ES-I3 (cell line): ENCODE measurements at regions not wholly inside any gene's neighbourhood (a gene's known extent, or its start where the extent isn't known, plus 50 kb on each side); places are given as distances from the start of the nearest gene placed in this dataset.
"Not testable (repeated sequence)": the region's sequence is repeated elsewhere in the genome, so short reads cannot be mapped to it uniquely, and the experiment has no call there.

ENCODE experiments used
- H3K36me3 ChIP-seq: 2 replicates; pipeline ENCODE4 v1.6.1; 2013; ENCODE audit warnings: mild to moderate bottlenecking, low read length, control low read depth, moderate library complexity; ENCODE audit not compliant: insufficient read depth
- H3K4me1 ChIP-seq: 2 replicates; pipeline ENCODE4 v1.6.1; 2013; ENCODE audit warnings: mild to moderate bottlenecking, control low read depth, low read length; ENCODE audit not compliant: insufficient read depth
- H3K9ac ChIP-seq: 2 replicates; pipeline ENCODE4 v1.6.1; 2013; ENCODE audit warnings: low read depth, mild to moderate bottlenecking, low read length, moderate library complexity
- H3K9me3 ChIP-seq: 2 replicates; pipeline ENCODE4 v1.6.1; 2013; ENCODE audit warnings: mild to moderate bottlenecking, low read length, moderate library complexity; ENCODE audit not compliant: control insufficient read depth, insufficient read depth

DNA sequence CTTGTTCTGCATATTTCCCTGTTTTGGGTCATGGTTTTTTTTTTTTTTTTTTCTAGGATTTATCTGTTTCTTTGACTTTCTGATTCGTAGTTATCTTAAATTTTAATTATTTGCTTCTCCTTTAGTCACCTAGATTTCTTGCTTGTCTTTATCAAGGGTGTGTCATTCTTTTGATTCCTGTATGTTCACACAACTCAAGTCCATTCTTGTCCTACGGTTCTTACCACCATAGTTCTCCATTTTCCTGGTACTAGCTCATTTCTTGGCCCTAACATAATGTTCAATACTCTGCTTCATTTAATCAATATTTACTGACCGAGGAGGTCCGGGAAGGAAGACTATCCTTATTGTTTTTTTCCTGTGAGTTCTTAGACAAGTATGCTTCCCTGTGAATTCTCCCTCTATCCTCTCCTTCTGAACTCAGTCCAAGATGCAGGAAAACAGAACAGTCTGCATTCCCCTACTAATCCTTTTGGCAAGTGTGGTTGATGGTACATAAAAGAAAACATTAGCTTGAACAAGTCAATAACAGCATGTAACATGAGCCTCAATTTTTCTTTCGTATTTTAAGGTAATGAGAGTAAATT is 1346.4 kb upstream of the SEL1L start:
- Histone ChIP-seq H3K36me3 (no peaks in the 10 kb centered on the region), H3K9me3 (no peaks in the 10 kb centered on the region), H3K9ac (no peak overlapping the region), H3K4me1 (no peaks in the 10 kb centered on the region)

DNA sequence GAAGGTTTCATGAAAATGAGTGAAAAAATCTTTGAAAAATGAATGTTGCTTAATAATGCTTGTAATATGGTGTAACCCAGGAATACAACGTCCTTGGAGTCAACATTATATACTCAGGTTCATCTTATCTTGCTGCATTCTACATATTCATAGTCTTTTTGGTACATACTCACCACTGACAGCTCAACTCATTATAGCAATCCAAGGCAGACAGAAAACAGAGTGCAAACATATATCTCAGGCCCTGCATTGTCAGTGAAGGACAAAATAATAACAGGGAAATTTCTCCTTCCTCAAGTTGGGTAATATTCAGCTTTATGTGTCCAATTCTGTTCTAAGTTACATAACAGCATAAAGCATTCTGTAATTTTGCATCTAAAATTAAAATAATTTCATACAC is 1353.0 kb upstream of the SEL1L start:
- H3K9me3 ChIP-seq: no peaks in the 10 kb centered on the region
- no peaks in the 10 kb centered on the region for H3K4me1 ChIP-seq
- H3K9ac ChIP-seq: no peak overlapping the region

DNA sequence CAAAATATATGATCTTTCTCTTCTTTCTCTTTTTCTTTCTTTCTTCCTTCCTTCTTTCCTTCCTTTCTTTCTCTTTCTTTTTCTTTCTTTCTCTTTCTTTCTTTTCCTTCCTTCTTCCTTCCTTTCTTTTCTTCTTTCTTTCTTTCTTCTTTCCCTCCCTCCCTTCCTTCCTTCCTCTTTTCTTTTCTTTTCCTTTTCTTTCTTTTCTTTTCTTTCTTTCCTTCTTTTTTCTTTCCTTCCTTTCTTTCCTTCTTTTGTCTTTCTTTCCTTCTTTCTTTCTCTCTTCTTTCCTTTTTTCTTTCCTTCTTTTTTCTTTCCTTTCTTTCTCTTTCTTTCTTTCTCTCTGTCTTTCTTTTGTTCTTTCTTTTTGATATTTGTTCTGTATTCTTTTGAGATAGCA is 1356.0 kb upstream of the SEL1L start:
- Histone ChIP-seq H3K9ac (no peak overlapping the region), H3K36me3 (no peaks in the 10 kb centered on the region), H3K9me3 (no peaks in the 10 kb centered on the region), H3K4me1 (no peaks in the 10 kb centered on the region)

More for the DNA sequence above, 1353.0 kb upstream of the SEL1L start:
- no peaks in the 10 kb centered on the region for H3K36me3 ChIP-seq

DNA sequence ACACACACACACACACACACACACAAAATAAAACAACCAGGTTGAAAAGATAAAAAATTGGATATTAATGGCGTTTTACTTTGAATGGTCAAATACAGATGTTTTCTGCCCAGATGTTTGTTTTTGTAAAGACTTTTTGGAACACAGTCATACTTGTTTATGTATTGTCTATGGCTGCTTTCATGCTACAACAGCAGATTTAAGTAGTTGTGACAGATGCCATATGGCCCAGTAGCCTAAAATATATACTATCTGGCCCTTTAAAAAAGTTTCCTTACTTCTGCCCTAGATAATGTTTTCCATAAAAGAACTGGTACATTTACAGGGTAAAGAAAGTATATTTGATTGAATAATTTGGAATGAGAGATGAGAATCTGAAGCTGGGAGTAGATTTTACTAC is 1362.8 kb upstream of the SEL1L start:
- no peaks in the 10 kb centered on the region for H3K36me3 ChIP-seq
- no peaks in the 10 kb centered on the region for H3K4me1 ChIP-seq
- no peaks in the 10 kb centered on the region for H3K9me3 ChIP-seq
- H3K9ac ChIP-seq: no peak overlapping the region

DNA sequence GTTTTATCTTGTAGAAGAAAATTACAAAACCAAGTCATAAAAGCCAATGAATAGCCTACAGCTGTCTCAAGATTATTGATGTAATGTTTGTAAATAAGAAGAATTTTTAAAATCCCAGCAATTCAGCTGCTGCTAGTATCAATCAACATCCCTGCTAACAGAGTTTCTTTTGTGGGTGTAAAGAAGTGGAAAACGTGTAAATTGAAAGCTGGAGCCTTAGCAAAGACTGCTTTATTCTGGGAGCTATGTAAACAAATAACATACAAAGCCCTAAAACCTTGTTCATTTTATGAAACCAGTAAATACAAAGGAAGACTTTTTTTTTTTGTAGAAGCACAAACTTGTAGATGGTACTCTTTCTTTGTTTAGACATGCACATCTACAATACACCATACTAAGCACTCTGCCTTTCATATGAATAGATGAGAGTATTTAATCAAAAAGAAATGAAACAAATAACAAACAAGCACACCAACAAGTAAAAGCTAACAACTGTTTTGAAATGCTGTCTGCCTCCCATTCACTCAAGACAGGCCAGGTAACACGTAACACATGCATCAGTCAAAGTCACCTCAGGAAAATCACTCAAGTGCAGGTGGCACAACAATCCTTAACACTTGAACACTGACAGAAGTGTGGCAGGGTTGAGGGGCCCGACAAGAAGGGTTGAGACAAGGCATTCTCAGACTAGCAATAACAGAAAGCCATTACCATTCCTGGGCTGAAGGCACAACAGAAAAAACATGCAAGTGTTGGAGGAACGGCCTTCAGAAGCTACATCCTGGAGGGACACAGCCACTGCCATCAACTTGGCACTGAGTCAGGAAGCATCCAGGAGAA is 1364.0 kb upstream of the SEL1L start:
- Histone ChIP-seq H3K9ac (no peak overlapping the region; the same call in 1 of the 2 replicates), H3K9me3 (no peaks in the 10 kb centered on the region), H3K4me1 (no peaks in the 10 kb centered on the region), H3K36me3 (no peaks in the 10 kb centered on the region)

DNA sequence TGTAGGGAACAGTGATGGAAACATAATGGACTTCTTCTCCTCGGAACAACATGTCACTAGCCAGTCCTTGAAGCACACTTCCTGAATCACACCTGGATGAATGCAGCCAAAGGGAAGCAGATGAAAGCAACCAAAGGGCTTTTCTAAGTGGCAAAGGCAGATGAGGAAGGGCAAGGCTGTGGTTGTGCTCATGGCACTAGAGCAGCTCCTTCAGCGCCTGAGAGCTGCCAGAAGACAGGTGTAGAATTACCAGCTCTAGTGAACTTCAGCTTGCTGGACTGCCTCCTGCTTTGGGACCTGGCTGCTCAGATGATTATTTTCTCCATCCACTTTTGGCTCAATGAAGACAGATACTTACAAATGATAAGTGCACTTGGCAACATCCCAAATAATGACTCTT is 1372.1 kb upstream of the SEL1L start:
- no peaks in the 10 kb centered on the region for H3K36me3 ChIP-seq
- H3K9ac ChIP-seq: no peak overlapping the region
- no peaks in the 10 kb centered on the region for H3K9me3 ChIP-seq
- no peaks in the 10 kb centered on the region for H3K4me1 ChIP-seq

DNA sequence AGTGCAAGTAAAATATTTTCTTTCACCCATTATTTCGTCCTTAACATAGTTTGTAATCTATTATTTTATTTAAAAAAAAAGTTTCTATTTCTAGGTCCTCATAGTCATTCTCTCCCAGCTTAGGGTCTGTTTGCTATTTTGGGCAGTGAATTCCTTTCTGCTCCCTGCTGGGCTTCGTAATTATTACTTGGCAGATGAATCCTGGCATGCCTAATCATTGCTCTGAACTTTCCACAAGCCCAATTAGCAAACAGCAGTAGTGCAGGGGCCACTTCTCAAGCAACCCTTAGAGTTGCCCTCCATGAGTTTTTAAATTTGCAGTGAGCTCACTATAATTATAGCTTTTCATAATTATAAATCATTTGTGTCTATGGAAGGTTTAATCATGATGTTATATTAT is 1378.3 kb upstream of the SEL1L start:
- Histone ChIP-seq H3K36me3 (no peaks in the 10 kb centered on the region), H3K9ac (no peak overlapping the region), H3K9me3 (no peaks in the 10 kb centered on the region), H3K4me1 (no peaks in the 10 kb centered on the region)

DNA sequence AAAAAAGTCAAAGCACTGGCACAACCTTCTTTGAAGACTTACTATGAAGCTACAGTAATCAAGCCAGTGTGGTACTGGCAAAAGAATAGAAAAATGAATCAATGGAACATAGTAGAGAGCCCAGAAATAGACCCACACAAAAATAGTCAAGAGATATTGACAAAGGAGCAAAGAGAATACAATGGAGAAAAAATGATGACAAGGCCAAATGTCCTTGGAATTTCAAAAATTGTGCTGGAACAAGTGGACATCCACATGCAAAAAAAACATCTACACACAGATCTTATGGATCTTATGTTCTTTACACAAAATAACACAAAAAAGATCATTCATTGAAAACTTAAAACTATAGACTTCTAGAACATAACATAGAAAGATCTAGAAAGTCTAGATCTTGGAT is 1379.7 kb upstream of the SEL1L start:
- Histone ChIP-seq H3K9me3 (no peaks in the 10 kb centered on the region), H3K4me1 (no peaks in the 10 kb centered on the region), H3K9ac (no peak overlapping the region), H3K36me3 (no peaks in the 10 kb centered on the region)

DNA sequence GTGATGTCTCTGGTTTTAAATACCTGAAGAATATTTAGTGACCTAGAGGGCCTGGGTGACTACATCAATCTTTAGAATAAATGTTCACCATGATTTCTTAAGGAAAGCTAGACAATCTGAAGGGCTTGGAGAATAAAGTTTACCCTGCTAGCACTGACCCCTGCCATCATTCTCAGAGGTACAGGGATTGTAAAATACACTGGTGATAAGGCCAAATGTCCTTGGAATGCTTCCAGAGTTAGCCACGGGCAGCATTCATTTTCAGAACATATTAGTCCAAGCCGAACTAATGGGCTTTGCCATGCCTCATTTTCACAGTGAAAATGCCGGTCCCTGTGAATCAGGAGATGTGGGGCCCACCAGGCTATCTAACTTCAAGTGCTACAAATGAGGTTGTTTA is 1381.7 kb upstream of the SEL1L start:
- H3K4me1 ChIP-seq: no peaks in the 10 kb centered on the region
- H3K36me3 ChIP-seq: no peaks in the 10 kb centered on the region
- no peaks in the 10 kb centered on the region for H3K9me3 ChIP-seq
- H3K9ac ChIP-seq: no peak overlapping the region

DNA sequence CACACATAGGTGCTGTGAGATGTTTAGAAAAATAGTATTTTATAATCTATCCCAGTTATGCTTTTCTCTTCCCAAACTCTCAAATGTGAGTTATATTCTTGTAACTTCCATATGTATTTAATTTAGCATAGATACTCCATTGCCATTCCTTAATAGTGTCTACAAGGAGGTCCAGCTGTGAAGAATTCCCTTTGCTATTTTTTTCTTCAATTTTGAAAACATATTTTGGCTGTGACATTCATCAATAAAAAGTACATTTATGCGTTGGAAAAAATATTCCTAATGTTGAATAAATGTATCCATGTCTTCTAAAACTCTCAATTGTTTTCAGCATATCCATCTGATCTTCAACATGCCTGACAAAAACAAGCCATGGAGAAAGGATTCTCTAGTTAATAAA is 1402.0 kb upstream of the SEL1L start:
- Histone ChIP-seq H3K4me1 (no peaks in the 10 kb centered on the region), H3K9ac (no peak overlapping the region), H3K36me3 (no peaks in the 10 kb centered on the region), H3K9me3 (no peaks in the 10 kb centered on the region)

DNA sequence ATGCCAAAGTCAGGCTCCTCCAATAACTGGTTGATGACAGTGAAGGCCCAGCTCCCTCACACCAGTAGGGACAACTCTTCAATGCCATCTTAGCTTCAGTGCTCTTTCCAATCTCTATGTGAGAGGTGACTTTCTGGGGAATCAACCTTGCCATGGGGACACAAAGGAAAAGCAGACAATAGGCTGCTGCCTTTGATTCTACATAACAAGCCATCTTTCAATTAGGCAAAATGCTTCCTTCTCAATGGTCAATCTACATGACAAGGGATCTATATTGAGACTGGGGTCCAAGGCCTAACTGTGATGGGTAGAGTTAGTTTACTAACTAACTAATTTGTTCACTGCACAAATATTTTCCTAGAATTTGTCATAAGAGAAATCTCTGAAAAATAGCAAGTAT is 1417.5 kb upstream of the SEL1L start:
- Histone ChIP-seq H3K9me3 (no peaks in the 10 kb centered on the region), H3K36me3 (no peaks in the 10 kb centered on the region), H3K9ac (no peak overlapping the region), H3K4me1 (peaks cover 12% of the 10 kb centered on the region; the same call in 1 of the 2 replicates)

DNA sequence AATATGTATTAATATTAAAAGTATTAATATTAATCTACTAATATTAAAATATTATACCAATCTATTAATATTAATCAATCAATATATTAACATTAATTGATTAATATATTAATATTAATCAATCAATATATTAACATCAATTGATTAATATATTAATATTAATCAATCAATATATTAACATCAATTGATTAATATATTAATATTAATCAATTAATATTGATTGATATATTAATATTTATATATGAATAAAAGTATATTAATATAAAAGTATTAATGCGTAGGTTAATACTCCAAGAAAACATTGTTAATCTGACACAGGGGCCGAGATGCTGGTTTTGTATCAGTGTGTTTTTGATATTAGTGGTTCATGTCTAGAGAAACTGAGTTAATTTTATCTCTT is 1430.1 kb upstream of the SEL1L start:
- Histone ChIP-seq H3K36me3 (no peaks in the 10 kb centered on the region), H3K9ac (no peak overlapping the region), H3K9me3 (no peaks in the 10 kb centered on the region), H3K4me1 (no peaks in the 10 kb centered on the region)

DNA sequence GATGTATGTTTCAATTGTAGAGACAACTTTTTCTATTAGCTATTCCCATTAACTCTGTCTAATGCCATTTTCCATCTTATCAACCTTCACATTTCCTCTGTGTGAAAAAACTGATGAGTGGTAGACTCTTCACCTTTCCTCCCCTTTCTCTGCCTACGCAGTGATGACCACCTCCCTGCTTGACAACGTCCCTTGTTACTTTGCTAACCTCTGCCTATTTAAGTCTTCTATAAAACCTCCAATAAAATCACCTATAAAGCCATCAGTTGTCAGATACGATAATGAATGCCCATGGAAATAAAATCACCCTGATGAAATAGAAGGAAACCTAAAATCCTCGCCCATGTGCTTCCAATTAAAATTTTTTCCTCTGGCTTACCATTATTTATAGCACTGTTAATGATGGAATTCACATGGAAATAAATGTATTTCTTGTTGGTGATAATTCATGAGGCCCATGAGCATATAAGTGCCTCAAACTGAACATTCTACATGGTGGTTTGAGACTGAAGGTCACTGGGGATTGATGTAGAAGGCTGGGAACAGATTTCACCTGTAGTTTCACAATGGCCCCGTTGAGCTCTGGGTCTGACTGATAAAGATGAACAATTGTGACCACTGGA is 1454.0 kb upstream of the SEL1L start:
- Histone ChIP-seq H3K9me3 (no peaks in the 10 kb centered on the region), H3K4me1 (no peaks in the 10 kb centered on the region), H3K9ac (no peak overlapping the region), H3K36me3 (no peaks in the 10 kb centered on the region)

DNA sequence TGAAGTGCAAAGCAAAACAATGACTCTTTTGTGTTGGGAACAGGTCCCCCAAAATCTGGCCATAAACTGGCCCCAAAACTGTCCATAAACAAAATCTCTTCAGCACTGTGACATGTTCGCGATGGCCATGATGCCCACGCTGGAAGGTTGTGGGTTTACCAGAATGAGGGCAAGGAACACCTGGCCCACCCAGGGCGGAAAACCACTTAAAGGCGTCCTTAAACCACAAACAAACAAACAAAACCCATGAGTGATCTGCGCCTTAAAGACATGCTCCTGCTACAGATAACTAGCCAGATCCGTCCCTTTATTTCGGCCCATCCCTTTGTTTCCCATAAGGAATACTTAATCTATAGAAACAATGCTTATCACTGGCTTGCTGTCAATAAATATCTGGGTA is 1460.9 kb upstream of the SEL1L start:
- not testable (repeated sequence) for H3K9me3 ChIP-seq, H3K4me1 ChIP-seq, H3K36me3 ChIP-seq, H3K9ac ChIP-seq

DNA sequence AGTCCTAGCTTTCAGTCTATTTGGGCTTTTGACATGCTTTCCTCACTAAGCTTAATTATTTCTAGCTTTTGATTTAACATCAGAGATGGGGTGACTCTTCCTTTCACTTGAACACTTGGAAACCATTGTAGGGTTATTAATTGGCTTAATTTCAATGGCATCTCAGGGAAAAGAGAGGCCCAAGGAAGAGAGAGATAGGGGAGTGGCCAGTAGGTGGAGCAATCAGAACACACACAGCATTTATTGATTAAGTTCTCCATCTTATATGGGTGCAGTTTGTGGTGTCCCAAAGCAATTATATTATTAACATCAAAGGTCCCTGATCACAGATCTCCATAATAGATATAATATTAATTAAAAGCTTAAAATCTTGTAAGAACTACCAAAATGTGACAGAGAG is 1466.1 kb upstream of the SEL1L start:
- Histone ChIP-seq H3K4me1 (no peaks in the 10 kb centered on the region), H3K9me3 (no peaks in the 10 kb centered on the region), H3K36me3 (no peaks in the 10 kb centered on the region), H3K9ac (no peak overlapping the region)
